Thyroid gland (tissue), 4 donors: ENCODE measurements at regions not wholly inside any gene's neighbourhood (a gene's known extent, or its start where the extent isn't known, plus 50 kb on each side); places are given as distances from the start of the nearest gene placed in this dataset.
"Not testable (repeated sequence)": the region's sequence is repeated elsewhere in the genome, so short reads cannot be mapped to it uniquely, and the experiment has no call there.

ENCODE experiments used
- DNase-seq, 2 donors: peaks; one replicate each; pipeline ENCODE4 v3.0.0-alpha.2; 2019
- H3K27ac ChIP-seq, 3 donors: fragments of 200-600 bp; sonication (generic); 1 replicate in 2 of 3; 2 replicates in 1 of 3; pipeline ENCODE4 v1.5.1; 2016 to 2019; ENCODE audit warnings: mild to moderate bottlenecking in 1 of 3, moderate library complexity in 1 of 3
- H3K27me3 ChIP-seq: fragments of 200-600 bp; sonication (generic); one replicate; pipeline ENCODE4 v1.5.1; 2019
- H3K36me3 ChIP-seq, 2 donors: fragments of 200-600 bp; sonication (generic); one replicate each; pipeline ENCODE4 v1.5.1; 2016 to 2019
- H3K4me1 ChIP-seq, 2 donors: fragments of 200-600 bp; sonication (generic); one replicate each; pipeline ENCODE4 v1.5.1; 2017 to 2019
- H3K4me3 ChIP-seq, 3 donors: fragments of 200-600 bp; sonication (generic); replicated peaks in 1 of 3; 1 replicate in 2 of 3; 2 replicates in 1 of 3; pipeline ENCODE4 v1.5.1; 2016; ENCODE audit warnings: mild to moderate bottlenecking in 1 of 3
- H3K9me3 ChIP-seq: fragments of 200-600 bp; sonication (generic); one replicate; pipeline ENCODE4 v1.5.1; 2017
- CTCF ChIP-seq, 6 experiments: fragments of 200-600 bp in 3 of 6; fragments of 450-650 bp in 3 of 6; sonication (generic) in 3 of 6; IDR thresholded peaks; one replicate each; pipeline ENCODE4 v1.5.1; 2016 to 2019; ENCODE audit warnings: antibody characterized with exemption in 6 of 6, mild to moderate bottlenecking in 2 of 6, inconsistent platforms in 1 of 6, moderate library complexity in 1 of 6
- POLR2A ChIP-seq, 2 donors: fragments of 450-650 bp; IDR thresholded peaks; one replicate each; pipeline ENCODE4 v1.6.1; 2017; ENCODE audit warnings: antibody characterized with exemption in 2 of 2, mild to moderate bottlenecking in 2 of 2, moderate library complexity in 1 of 2
- whole genome bisulfite sequencing, 2 donors: methylation state at CpG; one replicate each; pipeline ENCODE4 v1.1.5; 2017; 5-methylcytosine and 5-hydroxymethylcytosine counted together
- intact Hi-C: fragments of 100-400 bp; cut with DNase I; formaldehyde crosslinking; loops from one replicate; pipeline ENCODE4 v1.15.1; 2023

GRCh38 chr10:130714742-130715467 is 578.7 kb downstream of the GLRX3 start:
- intact Hi-C loops, result no loop called here
- no peak overlapping the region for H3K4me3 ChIP-seq
- TF ChIP-seq POLR2A (IDR thresholded peaks at IDR 0.05), result no peak
- TF ChIP-seq CTCF (IDR thresholded peaks at IDR 0.05), result no peak
- H3K9me3 ChIP-seq, result no peaks in the 10 kb centered on the region
- no peaks in the 10 kb centered on the region for H3K4me1 ChIP-seq
- H3K27me3 ChIP-seq, result no peaks in the 10 kb centered on the region
- 85 to 88% methylated on average over 20 of the region's 20 CpGs for WGBS, 2 donors
- H3K27ac ChIP-seq, result no peak overlapping the region
- no peaks in the 10 kb centered on the region for H3K36me3 ChIP-seq
- DNase-seq, result no peak

- Histone ChIP-seq H3K36me3 (no peaks in the 10 kb centered on the region), H3K27ac (no peak overlapping the region), H3K27me3 (no peaks in the 10 kb centered on the region), H3K9me3 (no peaks in the 10 kb centered on the region), H3K4me1 (no peaks in the 10 kb centered on the region), H3K4me3 (no peak overlapping the region)
- no peak for DNase-seq
- WGBS, 2 donors, result 88 to 93% methylated on average over 9 to 10 of the region's 12 CpGs
- intact Hi-C loops, result no loop called here
- TF ChIP-seq POLR2A (IDR thresholded peaks at IDR 0.05), result no peak
- no peak for TF ChIP-seq CTCF (IDR thresholded peaks at IDR 0.05)
Measured at GRCh38 chr10:130715686-130716670, 579.8 kb downstream of the GLRX3 start.

GRCh38 chr10:130717083-130717482 is 580.9 kb downstream of the GLRX3 start:
- no peaks in the 10 kb centered on the region for H3K9me3 ChIP-seq
- TF ChIP-seq CTCF (IDR thresholded peaks at IDR 0.05) (no peak), POLR2A (IDR thresholded peaks at IDR 0.05) (no peak)
- H3K27me3 ChIP-seq, result no peaks in the 10 kb centered on the region
- WGBS, 2 donors, result 70 to 74% methylated on average over 7 of the region's 7 CpGs
- H3K36me3 ChIP-seq, result no peaks in the 10 kb centered on the region
- DNase-seq, result no peak
- H3K4me3 ChIP-seq, result no peak overlapping the region
- intact Hi-C loops, result no loop called here
- H3K4me1 ChIP-seq, result no peaks in the 10 kb centered on the region
- no peak overlapping the region for H3K27ac ChIP-seq

GRCh38 chr10:130718744-130719447 is 582.7 kb downstream of the GLRX3 start:
- H3K4me3 ChIP-seq, H3K27ac ChIP-seq, H3K4me1 ChIP-seq, H3K27me3 ChIP-seq, intact Hi-C loops, DNase-seq, H3K36me3 ChIP-seq, H3K9me3 ChIP-seq: not testable (repeated sequence)
- WGBS, 2 donors, result 76 to 80% methylated on average over 9 of the region's 9 CpGs

GRCh38 chr10:130719448-130719752 is 583.2 kb downstream of the GLRX3 start:
- no peak for TF ChIP-seq POLR2A (IDR thresholded peaks at IDR 0.05)
- TF ChIP-seq CTCF (IDR thresholded peaks at IDR 0.05), result no peak
- H3K4me1 ChIP-seq, result no peaks in the 10 kb centered on the region
- no peak for DNase-seq
- intact Hi-C loops, result no loop called here
- H3K27me3 ChIP-seq, result no peaks in the 10 kb centered on the region
- WGBS, 2 donors, result 67 to 82% methylated on average over 2 of the region's 2 CpGs
- no peak overlapping the region for H3K27ac ChIP-seq
- no peaks in the 10 kb centered on the region for H3K36me3 ChIP-seq
- no peak overlapping the region for H3K4me3 ChIP-seq
- no peaks in the 10 kb centered on the region for H3K9me3 ChIP-seq
